Activated CD4-positive, CD25-positive, alpha-beta regulatory T cell treated with anti-CD3 and anti-CD28 coated beads, Interleukin-2, amount 50 U/mL, for 16 hours (primary cell): ENCODE measurements at regions not wholly inside any gene's neighbourhood (a gene's known extent, or its start where the extent isn't known, plus 50 kb on each side); places are given as distances from the start of the nearest gene placed in this dataset.

ENCODE experiments used
- DNase-seq: peaks from one replicate; pipeline ENCODE4 v3.0.0-alpha.2; 2020; ENCODE audit warnings: low read depth, low spot score

DNA sequence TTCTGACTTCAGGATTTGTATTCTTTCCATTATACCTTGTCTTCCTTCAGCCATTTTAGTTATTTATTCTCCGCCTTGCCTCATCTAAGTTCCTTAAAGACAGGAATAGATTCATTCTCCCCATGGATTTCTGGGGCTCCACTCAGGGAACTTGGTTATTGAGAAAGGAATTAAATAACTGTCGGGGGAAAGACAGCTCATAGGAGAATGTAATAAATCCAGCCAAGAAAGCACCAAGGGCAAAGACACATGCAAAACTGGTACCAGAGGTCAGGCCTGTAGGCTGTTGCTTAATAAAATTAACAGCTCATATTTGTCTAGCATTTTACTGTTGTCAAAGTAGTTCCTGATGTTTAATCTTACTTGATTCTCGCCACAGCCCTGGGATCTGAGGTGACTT, 357.2 kb downstream of the TMEM38B start:
- no peak for DNase-seq

GRCh38 chr9:106052166-106052565, 357.8 kb downstream of the TMEM38B start:
- no peak for DNase-seq

DNA sequence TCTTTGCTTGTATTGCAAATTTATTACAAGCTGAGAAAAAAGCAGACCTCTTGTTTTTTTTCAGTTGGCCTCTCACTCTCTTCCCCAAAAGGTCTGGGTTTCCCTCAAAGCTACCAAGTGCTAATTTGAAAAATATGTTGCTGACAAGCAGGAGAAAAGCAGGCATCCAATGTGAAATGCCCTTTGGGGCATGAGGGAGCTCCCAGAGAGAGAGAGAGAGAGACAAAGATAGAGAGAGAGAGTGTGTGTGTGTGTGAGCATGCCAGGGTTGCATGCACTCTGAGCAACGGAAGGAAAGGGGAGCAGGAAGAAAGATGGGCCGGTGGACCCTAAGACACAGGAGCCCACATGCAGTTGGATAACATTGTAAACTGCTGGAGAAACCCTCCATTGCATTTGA, 358.4 kb downstream of the TMEM38B start:
- no peak for DNase-seq

GRCh38 chr9:106056328-106056727, 362.0 kb downstream of the TMEM38B start:
- DNase-seq: no peak

- DNase-seq: no peak
These were observed 364.1 kb downstream of the TMEM38B start for GRCh38 chr9:106058460-106058859.

GRCh38 chr9:106059886-106060285, 365.5 kb downstream of the TMEM38B start:
- DNase-seq: no peak

- no peak for DNase-seq
These were observed 366.5 kb downstream of the TMEM38B start for GRCh38 chr9:106060885-106061284.

DNA sequence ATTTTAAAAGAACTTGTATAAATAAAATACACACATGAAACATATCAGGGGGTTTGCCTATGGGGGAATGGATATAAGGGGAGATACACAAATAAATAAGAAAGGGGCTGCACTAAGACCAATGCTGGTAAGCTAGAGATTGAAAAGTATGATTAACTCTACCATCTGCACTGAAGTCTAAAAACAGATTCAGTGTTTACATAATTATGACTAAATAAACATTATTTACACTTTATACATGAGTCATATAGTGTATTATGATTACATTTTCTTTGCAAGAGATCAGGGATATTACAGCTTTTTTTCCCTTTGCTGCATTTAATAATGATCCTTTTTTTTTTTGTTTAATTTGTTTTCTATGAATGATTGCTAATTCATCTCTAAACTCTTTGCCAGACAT, 367.9 kb downstream of the TMEM38B start:
- DNase-seq: no peak

DNA sequence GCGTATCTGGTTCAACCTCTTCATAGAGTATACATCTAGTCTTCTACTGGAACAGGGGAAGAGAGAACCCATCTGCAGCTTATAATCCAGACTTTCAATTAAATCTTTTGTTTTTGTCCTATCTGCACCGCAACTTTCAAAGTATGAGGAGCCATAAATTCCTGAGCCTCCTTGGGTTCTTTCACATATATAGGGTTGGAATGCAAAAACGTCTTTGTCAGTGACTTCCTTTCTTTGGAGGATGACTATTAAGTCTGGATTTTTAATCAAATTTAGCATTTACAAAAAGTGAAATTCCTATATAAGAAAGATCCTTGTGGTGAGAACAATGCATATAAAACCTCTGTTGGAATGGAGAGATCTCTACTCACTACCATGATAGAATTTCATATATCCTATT, 370.8 kb downstream of the TMEM38B start:
- no peak for DNase-seq

DNA sequence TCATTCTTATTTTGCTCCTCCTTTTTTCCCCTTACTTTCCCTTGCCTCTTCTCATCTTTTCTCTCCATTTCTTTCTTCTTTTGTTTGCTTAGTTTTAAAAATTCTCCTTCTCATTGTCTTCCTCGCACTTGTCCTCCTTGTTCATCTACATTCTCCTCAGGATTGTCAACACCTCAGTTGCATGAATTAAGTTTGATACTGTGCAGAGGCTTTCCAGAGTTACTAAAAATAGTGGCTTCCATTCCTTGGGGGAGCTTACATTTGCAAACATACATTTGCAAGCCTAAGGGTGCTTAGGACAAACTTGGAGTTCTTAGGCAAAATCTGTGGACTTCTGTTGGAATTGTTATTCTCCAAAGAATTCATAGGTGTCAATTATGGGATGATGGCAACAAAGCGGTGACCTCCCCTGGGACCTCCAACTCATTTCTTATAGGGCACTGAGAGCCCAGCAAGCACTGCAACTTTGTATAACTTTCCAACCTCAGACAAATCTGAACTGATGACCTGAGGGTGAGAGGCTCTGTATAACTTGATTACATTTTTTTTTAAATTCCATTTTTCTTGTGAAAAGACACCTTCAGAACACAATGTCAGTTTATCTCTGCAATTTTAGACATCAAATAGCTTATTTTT, 371.4 kb downstream of the TMEM38B start:
- DNase-seq: no peak

DNA sequence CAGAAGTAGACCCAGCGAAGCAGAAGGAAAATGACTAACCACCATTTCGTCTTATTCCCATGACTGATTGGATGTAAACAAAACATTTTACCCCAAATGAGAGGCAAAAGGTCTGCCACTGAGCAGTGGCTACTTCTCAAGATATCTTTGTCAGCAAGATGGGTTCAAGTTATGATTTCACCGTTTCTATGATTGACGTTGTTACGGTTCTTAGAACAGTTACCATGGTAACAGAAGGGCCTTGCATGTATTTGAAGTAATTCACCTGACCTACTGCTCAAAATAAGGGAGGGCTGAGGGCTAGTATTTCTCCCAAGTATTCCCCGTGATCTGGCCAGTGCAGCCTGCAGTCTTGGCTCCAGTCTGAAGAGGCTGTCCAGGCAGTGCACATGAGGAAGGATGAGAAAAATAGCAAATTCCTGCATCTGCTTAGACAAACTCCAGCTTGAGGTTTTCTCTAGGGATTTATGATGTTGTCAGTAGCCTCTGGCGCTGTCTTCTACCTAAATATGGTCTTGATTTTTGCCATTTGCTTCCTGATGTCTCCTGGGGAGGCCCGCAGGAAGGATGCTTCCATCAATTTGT, 372.7 kb downstream of the TMEM38B start:
- DNase-seq: no peak

DNA sequence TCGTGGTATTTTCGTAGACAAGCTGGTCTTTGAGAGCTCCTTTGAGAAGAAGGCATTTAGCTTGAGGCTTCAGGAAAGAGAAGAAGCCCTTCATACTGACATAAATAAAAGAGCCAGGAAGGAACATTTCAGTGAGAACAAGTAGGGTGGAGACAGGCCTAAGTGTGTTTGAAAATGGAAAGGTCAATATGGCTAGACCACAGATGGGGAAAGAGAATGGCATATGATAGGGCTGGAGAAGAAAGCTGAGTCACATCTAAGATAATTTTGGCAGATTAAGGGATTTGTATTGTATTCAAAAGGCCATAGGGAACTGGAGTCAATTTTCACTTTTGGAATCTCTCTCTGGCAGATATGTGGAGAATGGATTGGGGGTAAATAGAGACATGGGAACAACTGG, 374.9 kb downstream of the TMEM38B start:
- DNase-seq: no peak

GRCh38 chr9:106072421-106072820, 378.1 kb downstream of the TMEM38B start:
- DNase-seq: no peak

- DNase-seq: no peak
These were observed 379.7 kb downstream of the TMEM38B start for GRCh38 chr9:106074006-106074405.

DNA sequence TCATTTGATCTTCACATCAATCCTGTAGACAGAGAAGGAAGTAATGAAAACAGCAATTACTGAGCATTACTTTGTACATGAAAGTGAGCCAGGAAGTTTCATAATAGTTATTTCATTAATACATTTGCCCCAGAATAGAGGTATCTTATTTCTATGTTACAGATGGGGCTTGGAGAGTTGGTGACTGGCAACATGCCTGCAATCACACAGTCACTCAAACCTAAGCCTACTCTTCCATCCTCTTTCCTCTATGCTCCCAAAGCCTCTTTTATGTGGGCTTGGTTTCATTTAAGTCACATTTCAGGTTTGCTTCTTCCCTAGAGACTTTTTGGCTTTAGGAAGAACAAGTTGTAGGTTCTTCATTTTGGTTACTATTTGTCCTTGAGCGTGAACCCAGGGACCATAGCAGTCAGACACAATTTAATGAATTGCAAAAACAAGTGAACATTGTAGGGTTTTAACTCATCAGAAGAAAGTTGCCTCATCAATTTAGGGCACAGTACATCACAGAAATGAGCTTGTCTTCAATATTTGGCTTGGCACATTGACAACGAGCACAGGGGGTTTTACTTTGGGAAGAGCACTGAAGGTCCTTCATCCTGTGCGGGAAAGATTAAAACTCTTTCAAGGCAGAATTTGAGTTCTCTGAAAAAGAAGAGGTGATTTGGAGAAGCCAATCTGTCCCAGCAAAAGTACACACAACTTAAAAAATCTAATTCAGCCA, 381.1 kb downstream of the TMEM38B start:
- no peak for DNase-seq

DNA sequence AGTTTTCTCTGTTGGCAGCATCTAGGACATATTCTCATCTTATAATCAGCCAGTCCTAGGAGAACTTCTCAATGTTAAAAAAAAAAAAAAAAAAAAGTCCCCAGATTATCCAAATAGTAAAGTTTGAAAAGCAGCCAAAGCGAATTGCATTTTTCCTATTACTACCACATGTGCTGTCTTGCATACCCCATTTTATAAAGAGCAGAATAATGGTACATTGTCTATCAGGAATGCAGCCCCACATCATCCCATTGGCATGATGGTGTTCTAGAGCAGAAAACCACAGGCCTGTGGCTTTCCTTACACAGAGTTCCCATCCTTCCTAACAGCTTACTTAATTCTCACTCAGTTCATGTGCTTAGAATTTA, 381.6 kb downstream of the TMEM38B start:
- no peak for DNase-seq

DNA sequence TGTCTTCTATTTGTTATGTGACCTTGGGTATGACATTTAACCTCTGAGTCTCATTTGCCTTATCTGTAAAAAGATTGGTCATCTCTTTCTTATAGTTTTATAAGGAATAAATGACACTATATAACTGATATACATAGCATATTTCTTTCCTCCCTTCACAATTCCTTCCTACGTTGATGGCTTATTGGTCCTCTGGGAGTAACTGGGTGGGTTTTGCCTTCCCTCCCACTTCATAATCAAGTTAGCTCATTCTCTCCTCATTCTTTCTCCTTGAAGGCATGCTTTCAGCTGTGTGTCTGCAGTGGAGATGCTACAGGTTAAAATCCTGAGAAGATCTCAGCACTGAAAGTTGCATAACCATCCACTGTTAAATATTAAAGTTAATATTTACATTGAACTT, 382.4 kb downstream of the TMEM38B start:
- DNase-seq: no peak

GRCh38 chr9:106077731-106078130, 383.4 kb downstream of the TMEM38B start:
- DNase-seq: no peak

- no peak for DNase-seq
These were observed 388.3 kb downstream of the TMEM38B start for GRCh38 chr9:106082621-106083020.

DNA sequence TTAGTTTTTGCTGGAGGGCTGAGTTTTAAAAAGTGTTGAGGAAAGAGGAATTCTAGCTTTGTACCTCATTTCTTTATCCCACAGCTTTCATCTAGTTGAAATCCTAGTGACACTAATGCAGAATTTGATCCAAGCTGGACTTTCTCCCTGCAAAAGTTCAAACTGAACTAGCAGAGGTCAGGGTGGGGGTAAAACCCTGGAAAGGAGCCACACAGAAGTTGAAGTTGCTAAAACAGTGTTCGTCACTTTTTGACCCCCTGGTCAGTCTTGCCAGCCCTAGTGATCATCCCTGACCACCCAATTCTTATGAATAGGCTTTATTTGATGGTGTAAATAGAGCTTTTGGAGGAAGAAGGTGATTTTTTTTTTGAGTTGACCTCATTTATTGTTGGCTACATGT, 390.4 kb downstream of the TMEM38B start:
- no peak for DNase-seq

DNA sequence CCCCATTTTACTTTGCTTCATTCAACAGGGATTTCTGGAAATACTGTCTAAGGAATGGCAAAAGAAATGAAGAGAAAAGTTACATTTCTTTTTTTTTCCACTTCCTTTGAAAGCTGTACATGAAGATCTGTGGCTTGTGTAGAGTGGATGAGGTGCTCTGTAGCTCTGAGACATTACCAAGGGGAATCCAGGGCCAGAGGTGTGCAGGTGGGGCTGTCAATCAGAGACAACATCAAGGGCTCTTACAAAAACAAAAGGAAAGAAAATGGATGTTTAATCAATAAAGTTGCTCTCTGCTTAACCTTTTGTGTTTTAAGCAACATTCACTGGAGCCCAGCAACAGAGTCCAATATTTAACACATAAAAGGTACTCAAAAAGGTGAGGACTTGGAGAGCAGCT, 391.1 kb downstream of the TMEM38B start:
- no peak for DNase-seq

- no peak for DNase-seq
These were observed 397.7 kb downstream of the TMEM38B start for GRCh38 chr9:106092083-106092482.

GRCh38 chr9:106102821-106103220, 408.5 kb downstream of the TMEM38B start:
- no peak for DNase-seq
